Endothelial cell of umbilical vein (primary cell): ENCODE measurements at regions not wholly inside any gene's neighbourhood (a gene's known extent, or its start where the extent isn't known, plus 50 kb on each side); places are given as distances from the start of the nearest gene placed in this dataset.

Experiments used
- BruUV-seq: library from RNA; stranded (reverse); fragments of 400-500 nt; replicated peaks from 2 replicates; lab custom pipeline; 2021; lab: Mats Ljungman, UMichigan
- CTCF ChIA-PET: fragments of 300-600, 350-600 bp; sonication (Branson Sonifier 250); formaldehyde crosslinking; loops from one replicate; lab custom pipeline; 2021; ENCODE audit warnings: antibody characterized with exemption, inconsistent platforms; lab: Charles Lee
- POLR2A ChIA-PET: fragments of 300-600, 350-600 bp; sonication (Branson Sonifier 250); formaldehyde crosslinking; loops from one replicate; lab custom pipeline; 2021; ENCODE audit warnings: antibody characterized with exemption, inconsistent platforms; lab: Charles Lee
- DNase-seq: peaks from one replicate; pipeline ENCODE4 v3.0.0-alpha.2; 2011; ENCODE audit warnings: low read depth, low spot score
- FAIRE-seq: peaks from 2 replicates; lab custom pipeline; 2011; peaks lifted over from hg19 to GRCh38; lab: Jason Lieb, UNC
- H2AFZ ChIP-seq: 2 replicates; pipeline ENCODE4 v1.6.0; 2012; ENCODE audit warnings: low read depth, low read length, control low read depth, inconsistent platforms
- H3K27ac ChIP-seq: 2 replicates; pipeline ENCODE4 v1.5.1; 2011; ENCODE audit warnings: low read depth, mild to moderate bottlenecking, control low read depth, low read length, moderate library complexity; ENCODE audit not compliant: insufficient read depth
- H3K27me3 ChIP-seq, 2 experiments: 2 replicates each; pipeline versions ENCODE4 v1.6.0 to v1.6.1; 2011; ENCODE audit warnings: low read length in 2 of 2, mixed read lengths in 1 of 2; ENCODE audit not compliant: control insufficient read depth in 2 of 2, insufficient read depth in 2 of 2
- H3K36me3 ChIP-seq, 2 experiments: 2 replicates in 1 of 2; 3 replicates in 1 of 2; pipeline ENCODE4 v1.5.1; 2011; ENCODE audit warnings: low read length in 2 of 2, mild to moderate bottlenecking in 1 of 2, moderate library complexity in 1 of 2; ENCODE audit not compliant: control insufficient read depth in 2 of 2, insufficient read depth in 2 of 2; ENCODE audit errors: extremely low read depth in 1 of 2
- H3K4me1 ChIP-seq: 3 replicates; pipeline ENCODE4 v1.5.1; 2011; ENCODE audit warnings: mild to moderate bottlenecking, low read length; ENCODE audit not compliant: control insufficient read depth, insufficient read depth; ENCODE audit errors: extremely low read depth
- H3K4me2 ChIP-seq: 2 replicates; pipeline ENCODE4 v1.6.1; 2011; ENCODE audit warnings: low read length, control low read depth, mixed read lengths; ENCODE audit not compliant: insufficient read depth
- H3K4me3 ChIP-seq, 3 experiments: fragments of 200-600 bp in 1 of 3; sonication (generic), shearing (Covaris generic) in 1 of 3; replicated peaks in 1 of 3; 2 replicates each; pipeline ENCODE4 v1.5.1; 2011 to 2016; ENCODE audit warnings: control low read depth in 3 of 3, low read length in 3 of 3, mild to moderate bottlenecking in 2 of 3, inconsistent platforms in 1 of 3, low read depth in 1 of 3, moderate library complexity in 1 of 3; ENCODE audit not compliant: insufficient read depth in 1 of 3
- H3K79me2 ChIP-seq: 2 replicates; pipeline ENCODE4 v1.6.0; 2012; ENCODE audit warnings: low read length, inconsistent platforms; ENCODE audit not compliant: control insufficient read depth, insufficient read depth
- H3K9ac ChIP-seq: replicated peaks from 2 replicates; pipeline ENCODE3; 2011; ENCODE audit warnings: low read length, control low read depth; ENCODE audit not compliant: insufficient read depth; ENCODE audit errors: extremely low read depth
- H3K9me1 ChIP-seq: replicated peaks from 3 replicates; pipeline ENCODE4 v1.6.0; 2011; ENCODE audit warnings: mild to moderate bottlenecking, low read length; ENCODE audit not compliant: control insufficient read depth, insufficient read depth; ENCODE audit errors: extremely low read depth
- H3K9me3 ChIP-seq: replicated peaks from 2 replicates; pipeline ENCODE4 v1.5.1; 2012; ENCODE audit warnings: low read length, inconsistent platforms; ENCODE audit not compliant: control insufficient read depth, insufficient read depth
- H4K20me1 ChIP-seq: replicated peaks from 2 replicates; pipeline ENCODE3; 2011; ENCODE audit warnings: mild to moderate bottlenecking, low read length; ENCODE audit not compliant: control insufficient read depth, insufficient read depth; ENCODE audit errors: extremely low read depth
- EZH2 ChIP-seq: IDR thresholded peaks from 2 replicates; pipeline ENCODE4 v1.6.1; 2012; ENCODE audit warnings: borderline replicate concordance, low read depth, mild to moderate bottlenecking, moderate library complexity, low read length, inconsistent platforms; ENCODE audit not compliant: severe bottlenecking
- FOS ChIP-seq: IDR thresholded peaks from 2 replicates; pipeline ENCODE4 v1.6.1; 2011; ENCODE audit warnings: mild to moderate bottlenecking, low read length, moderate library complexity, borderline replicate concordance; ENCODE audit not compliant: insufficient read depth
- GATA2 ChIP-seq: IDR thresholded peaks from 2 replicates; pipeline ENCODE4 v1.7.0; 2011; ENCODE audit warnings: low read depth, mild to moderate bottlenecking, moderate library complexity, mixed read lengths, low read length; ENCODE audit not compliant: insufficient read length, insufficient read depth
- JUN ChIP-seq: IDR thresholded peaks from 2 replicates; pipeline ENCODE4 v1.6.1; 2011; ENCODE audit warnings: borderline replicate concordance, low read depth; ENCODE audit not compliant: insufficient read length, insufficient read depth
- MYC ChIP-seq: IDR thresholded peaks from one replicate; pipeline ENCODE4 v1.6.1; 2011; ENCODE audit warnings: mild to moderate bottlenecking, low read depth, low read length
- POLR2A ChIP-seq: IDR thresholded peaks from 2 replicates; pipeline ENCODE4 v1.6.1; 2012; ENCODE audit warnings: low read depth, mild to moderate bottlenecking, control low read depth, low read length
- POLR2AphosphoS5 ChIP-seq: IDR thresholded peaks from 2 replicates; pipeline ENCODE4 v1.6.1; 2012; ENCODE audit warnings: low read depth, mild to moderate bottlenecking, control low read depth, low read length, moderate library complexity; ENCODE audit not compliant: insufficient read depth
- dilution Hi-C: fragments of 300-500 bp; cut with MboI; formaldehyde crosslinking; loops from one replicate; pipeline ENCODE4 v1.15.0; 2019; ENCODE audit warnings: low sequenced_read_pairs; ENCODE audit not compliant: extremely low pct_ligation_motif_present
- intact Hi-C: fragments of 100-400 bp; cut with micrococcal nuclease; formaldehyde crosslinking; loops from one replicate; pipeline ENCODE4 v1.10.0; 2022
- TF ChIP-seq, protein P1 (sequence below), 2 donors: IDR thresholded peaks; 1 replicate in 1 of 2; 2 replicates in 1 of 2; pipeline ENCODE4 v1.5.1; 2011; ENCODE audit warnings: low read length in 2 of 2, mild to moderate bottlenecking in 2 of 2, moderate library complexity in 2 of 2, control low read depth in 1 of 2, inconsistent platforms in 1 of 2, low read depth in 1 of 2; ENCODE audit not compliant: insufficient read depth in 1 of 2; ENCODE audit errors: extremely low read depth in 1 of 2
- TF ChIP-seq, protein P2 (sequence below): IDR thresholded peaks from 2 replicates; pipeline ENCODE4 v1.6.1; 2011; ENCODE audit not compliant: insufficient read depth, insufficient read length

DNA sequence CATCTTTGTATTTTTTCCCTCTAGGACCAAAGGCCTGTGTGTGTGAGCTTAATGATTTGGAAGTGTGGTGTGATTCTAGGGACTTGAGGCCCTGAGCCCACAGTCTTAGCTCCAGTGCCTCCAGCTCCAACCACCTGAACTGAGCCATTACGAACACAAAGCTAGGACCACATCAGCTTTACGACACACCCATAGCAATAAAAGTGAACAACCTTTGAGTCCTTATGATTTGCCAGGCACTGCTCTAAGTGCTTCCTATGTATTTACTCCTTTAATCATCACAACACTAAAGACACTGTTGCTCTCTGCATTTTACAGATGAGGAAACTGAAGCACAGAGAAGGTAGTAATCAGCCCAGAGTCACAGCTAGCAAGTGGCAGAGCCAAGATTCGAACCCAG is 126.4 kb downstream of the EHF start:
- Histone ChIP-seq H3K27ac (no peak overlapping the region), H3K9ac (no peak overlapping the region), H2AFZ (no peak overlapping the region), H3K27me3 (peaks cover 2 to 7% of the 10 kb centered on the region in 2 experiments), H3K79me2 (no peaks in the 10 kb centered on the region), H3K36me3 (no peaks in the 10 kb centered on the region), H3K9me1 (no peaks in the 10 kb centered on the region), H3K4me1 (no peaks in the 10 kb centered on the region), H3K4me2 (no peak overlapping the region), H3K4me3 (no peak overlapping the region), H3K9me3 (no peaks in the 10 kb centered on the region), H4K20me1 (no peaks in the 10 kb centered on the region)
- CTCF ChIA-PET: no interaction called here
- no peak for FAIRE-seq
- no TSS peak for BruUV-seq
- TF ChIP-seq, protein P1, sequence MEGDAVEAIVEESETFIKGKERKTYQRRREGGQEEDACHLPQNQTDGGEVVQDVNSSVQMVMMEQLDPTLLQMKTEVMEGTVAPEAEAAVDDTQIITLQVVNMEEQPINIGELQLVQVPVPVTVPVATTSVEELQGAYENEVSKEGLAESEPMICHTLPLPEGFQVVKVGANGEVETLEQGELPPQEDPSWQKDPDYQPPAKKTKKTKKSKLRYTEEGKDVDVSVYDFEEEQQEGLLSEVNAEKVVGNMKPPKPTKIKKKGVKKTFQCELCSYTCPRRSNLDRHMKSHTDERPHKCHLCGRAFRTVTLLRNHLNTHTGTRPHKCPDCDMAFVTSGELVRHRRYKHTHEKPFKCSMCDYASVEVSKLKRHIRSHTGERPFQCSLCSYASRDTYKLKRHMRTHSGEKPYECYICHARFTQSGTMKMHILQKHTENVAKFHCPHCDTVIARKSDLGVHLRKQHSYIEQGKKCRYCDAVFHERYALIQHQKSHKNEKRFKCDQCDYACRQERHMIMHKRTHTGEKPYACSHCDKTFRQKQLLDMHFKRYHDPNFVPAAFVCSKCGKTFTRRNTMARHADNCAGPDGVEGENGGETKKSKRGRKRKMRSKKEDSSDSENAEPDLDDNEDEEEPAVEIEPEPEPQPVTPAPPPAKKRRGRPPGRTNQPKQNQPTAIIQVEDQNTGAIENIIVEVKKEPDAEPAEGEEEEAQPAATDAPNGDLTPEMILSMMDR (IDR thresholded peaks at IDR 0.05; ENCODE audit: extremely low read depth in 1 of 2, insufficient read depth in 1 of 2, low read depth in 1 of 2, low read length in 2 of 2): no peak
- TF ChIP-seq MYC (no peak), EZH2 (no peak), POLR2A (no peak), JUN (no peak), POLR2AphosphoS5 (no peak), GATA2 (no peak), FOS (no peak)
- TF ChIP-seq, protein P2, sequence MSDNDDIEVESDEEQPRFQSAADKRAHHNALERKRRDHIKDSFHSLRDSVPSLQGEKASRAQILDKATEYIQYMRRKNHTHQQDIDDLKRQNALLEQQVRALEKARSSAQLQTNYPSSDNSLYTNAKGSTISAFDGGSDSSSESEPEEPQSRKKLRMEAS: no peak
- DNase-seq: no peak
- POLR2A ChIA-PET: no interaction called here
- intact Hi-C loops: no loop called here
- dilution Hi-C loops: no loop called here
